NCI-H2196 treated with DMSO at 0.1 percent for 48 hours (cell line): ENCODE measurements at regions not wholly inside any gene's neighbourhood (a gene's known extent, or its start where the extent isn't known, plus 50 kb on each side); places are given as distances from the start of the nearest gene placed in this dataset.

Source experiments
- DNase-seq: peaks from one replicate; lab custom pipeline; 2025; ENCODE audit not compliant: unreplicated experiment; lab: John Stamatoyannopoulos, UW

DNA sequence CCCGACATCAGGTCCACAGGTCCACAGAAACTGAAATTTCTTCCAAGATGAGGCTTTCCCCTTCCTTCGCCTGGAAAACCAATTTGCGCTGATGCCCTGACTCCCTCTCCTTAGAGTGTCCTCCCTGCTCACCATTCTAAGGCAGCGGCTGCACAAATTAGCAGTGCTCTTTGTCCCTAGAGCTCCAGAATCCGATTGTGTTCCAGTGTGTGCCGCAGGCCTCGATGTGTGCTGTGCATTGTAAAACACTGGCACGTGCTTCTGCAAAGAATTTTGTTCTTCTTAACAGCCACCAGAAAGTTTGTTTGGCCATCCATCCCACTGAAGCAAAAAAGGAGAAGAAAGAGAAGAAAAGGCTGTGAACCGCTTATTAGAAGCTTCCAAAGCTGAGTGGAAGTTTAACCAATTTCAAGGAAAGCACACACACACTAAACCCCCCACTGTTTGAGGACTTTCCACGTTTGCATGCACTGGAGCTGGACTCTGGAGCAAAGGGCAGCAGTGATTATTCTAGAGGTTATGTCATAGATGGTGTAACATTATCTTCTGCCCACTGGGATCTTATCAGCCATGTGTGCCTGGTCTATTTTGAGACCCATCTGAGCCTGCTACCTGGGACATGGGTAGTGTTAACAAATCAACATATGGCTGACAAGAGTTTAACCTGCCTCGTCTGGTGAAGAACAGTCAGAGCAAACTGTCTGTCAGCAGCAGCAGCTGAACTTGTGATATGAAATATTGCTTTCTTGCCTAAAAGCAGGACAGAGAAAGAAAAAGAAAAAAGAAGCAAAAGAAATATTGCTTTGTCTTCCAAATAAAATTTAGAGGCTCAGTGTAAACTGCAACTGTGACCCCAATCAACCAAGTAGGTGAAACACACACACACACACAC, 64.9 kb upstream of the RREB1 start:
- no peak for DNase-seq

- no peak for DNase-seq
Observed at GRCh38 chr6:7045331-7045730, 62.4 kb upstream of the RREB1 start.

GRCh38 chr6:7045746-7046145, 62.0 kb upstream of the RREB1 start:
- DNase-seq: no peak

- no peak for DNase-seq
Observed at GRCh38 chr6:7047128-7047527, 60.6 kb upstream of the RREB1 start.

DNA sequence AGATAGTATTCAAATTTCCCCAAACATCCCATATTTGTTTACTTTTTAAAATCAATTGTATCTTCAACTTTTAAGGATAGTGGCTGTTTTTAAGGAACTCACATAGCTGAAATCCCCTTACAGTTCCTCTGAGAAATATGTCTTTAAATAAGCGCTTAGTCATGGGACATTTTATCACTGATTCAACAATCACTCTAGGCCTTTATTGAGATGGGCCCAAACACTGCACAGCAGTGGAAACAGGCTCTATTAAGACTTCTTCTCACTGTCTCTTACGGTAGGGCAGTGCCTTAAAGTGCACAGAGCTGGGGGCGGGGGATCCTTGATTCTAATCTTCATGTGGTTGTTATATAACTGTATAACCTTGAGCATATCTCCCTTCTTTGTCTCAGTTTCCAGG, 59.8 kb upstream of the RREB1 start:
- DNase-seq: no peak

DNA sequence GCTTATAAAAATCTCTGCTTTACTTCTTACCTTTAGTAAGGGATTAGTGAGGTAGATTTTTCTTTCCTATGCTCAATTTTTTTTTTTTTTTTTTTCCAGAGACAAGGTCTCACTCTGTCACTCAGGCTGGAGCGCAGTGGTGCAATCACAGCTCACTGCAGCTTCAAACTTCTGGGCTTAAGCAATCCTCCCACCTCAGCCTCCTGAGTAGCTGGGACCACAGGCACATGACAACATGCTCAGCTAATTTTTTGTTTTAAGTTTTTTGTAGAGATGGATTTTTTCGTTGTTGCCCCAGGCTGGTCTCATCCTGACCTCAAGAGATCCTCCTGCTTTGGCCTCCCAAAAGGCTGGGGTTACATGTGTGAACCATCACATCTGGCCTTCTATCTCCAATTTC, 58.9 kb upstream of the RREB1 start:
- DNase-seq: no peak

DNA sequence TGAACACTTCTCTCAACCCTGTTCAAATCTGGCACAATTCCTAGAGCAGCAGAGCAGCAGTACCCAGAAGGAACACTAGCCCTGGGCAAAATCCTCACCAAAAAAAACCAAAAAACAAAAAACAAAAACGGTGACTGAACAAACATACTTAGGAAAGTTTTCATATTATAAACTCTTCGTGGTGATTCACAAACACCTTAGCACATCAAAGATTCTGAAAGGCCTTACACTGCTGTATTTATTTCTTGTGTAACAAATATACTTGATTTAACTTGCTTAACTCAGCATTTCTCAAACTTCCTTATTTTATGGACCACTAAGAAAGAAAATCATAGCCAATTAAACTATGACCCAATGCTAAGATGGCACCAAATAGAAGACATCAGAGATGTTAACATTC, 57.8 kb upstream of the RREB1 start:
- no peak for DNase-seq

DNA sequence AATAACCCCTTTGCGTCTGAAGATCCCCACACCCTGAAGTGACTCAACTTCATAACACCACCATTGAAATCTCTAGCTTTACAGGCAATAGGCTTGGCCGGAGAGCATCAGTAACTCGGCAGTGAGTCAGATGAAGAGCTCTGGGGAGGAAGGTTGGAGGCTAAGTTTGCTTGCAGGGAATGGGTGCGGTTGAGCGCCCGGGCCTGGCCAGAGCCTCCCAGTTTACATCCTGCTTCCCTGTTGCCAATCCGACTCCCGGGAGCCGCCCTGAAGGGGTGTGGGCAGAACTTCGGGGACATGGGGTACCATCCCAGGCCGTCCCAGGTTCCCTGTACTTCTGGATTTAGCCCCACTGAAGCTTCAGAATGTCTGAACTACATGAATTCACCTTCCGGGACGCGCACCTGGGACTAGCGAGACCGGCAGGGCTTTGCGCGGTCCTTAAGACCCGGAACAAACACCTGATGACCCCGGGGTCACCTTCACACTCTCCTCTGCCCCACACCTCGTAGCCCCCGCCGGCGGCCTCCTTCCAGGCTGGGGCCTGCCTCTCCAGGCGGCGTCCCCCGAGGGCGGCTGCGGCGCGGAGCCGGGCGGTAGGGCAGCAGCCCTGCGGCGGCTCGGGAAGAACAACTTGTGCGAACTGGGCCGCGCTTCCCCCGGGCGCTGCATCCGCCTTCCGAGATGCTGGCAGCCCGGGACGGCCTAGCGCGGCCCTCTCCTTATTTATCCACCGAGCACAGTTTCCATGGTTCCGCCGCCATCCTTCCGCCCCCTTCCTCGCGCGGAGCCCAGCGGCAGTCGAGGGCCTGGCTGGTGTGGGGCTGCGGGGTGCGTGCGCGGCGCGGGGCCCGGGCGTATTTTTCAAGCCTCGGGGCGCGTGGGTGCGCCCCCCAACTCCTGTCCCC, 56.6 kb upstream of the RREB1 start:
- DNase-seq: peak; percentile 49

- peak; percentile 24 for DNase-seq
Observed at GRCh38 chr6:7051780-7052442, 55.9 kb upstream of the RREB1 start.

DNA sequence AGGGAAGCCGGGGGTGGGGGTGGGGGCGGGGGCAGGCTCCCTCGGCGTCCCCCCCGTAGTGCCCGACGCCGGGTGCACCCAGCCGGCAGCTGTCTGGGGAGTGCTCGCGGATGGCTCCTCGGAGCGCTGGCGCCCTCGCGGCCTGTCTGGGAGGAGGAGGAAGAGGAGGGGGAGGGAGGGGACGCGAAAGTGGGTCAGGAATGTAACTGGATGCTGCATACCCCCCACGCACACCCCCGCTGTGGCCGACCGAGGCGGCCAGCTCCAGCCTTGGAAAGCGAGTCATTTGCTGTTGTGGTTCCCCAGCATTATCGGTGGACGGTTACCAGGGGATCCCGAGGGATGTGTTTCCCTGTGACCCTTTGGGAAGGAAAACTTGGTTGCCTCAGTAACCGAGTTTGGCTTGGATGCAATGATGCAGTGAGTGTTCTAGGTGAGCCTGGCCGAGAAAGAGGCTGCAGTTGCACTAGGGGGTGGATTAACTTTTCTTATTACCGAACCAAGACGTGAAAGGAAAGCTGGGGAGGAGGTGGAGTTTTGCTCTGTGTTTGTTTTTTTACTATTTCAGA, 55.2 kb upstream of the RREB1 start:
- DNase-seq: peak; percentile 24

GRCh38 chr6:7053125-7053774, 54.5 kb upstream of the RREB1 start:
- no peak for DNase-seq
